DOHH2 (cell line): ENCODE measurements at regions not wholly inside any gene's neighbourhood (a gene's known extent, or its start where the extent isn't known, plus 50 kb on each side); places are given as distances from the start of the nearest gene placed in this dataset.

Experiments used
- H3F3A ChIP-seq: fragments of 200-600 bp; sonication (generic), shearing (Covaris generic); 2 replicates; pipeline ENCODE4 v1.6.0; 2016; ENCODE audit warnings: antibody characterized with exemption, mild to moderate bottlenecking; ENCODE audit not compliant: control insufficient read depth, insufficient read depth
- H3K27ac ChIP-seq: fragments of 200-600 bp; sonication (generic); 2 replicates; pipeline ENCODE4 v1.5.1; 2014; ENCODE audit warnings: low read depth, mild to moderate bottlenecking, low read length, moderate library complexity
- H3K27me3 ChIP-seq: fragments of 200-600 bp; sonication (generic); 2 replicates; pipeline ENCODE4 v1.6.1; 2014; ENCODE audit warnings: mild to moderate bottlenecking, low read length, mixed read lengths; ENCODE audit not compliant: control insufficient read depth
- H3K36me3 ChIP-seq: fragments of 200-600 bp; sonication (generic); 2 replicates; pipeline ENCODE4 v1.6.1; 2014; ENCODE audit warnings: mild to moderate bottlenecking, low read length, moderate library complexity, mixed read lengths; ENCODE audit not compliant: control insufficient read depth
- H3K4me1 ChIP-seq: fragments of 200-600 bp; sonication (generic); 2 replicates; pipeline ENCODE4 v1.6.1; 2014; ENCODE audit warnings: mild to moderate bottlenecking, low read length, mixed read lengths; ENCODE audit not compliant: control insufficient read depth
- H3K4me2 ChIP-seq: fragments of 200-600 bp; sonication (generic); 2 replicates; pipeline ENCODE4 v1.6.0; 2014; ENCODE audit warnings: mild to moderate bottlenecking, low read length, moderate library complexity
- H3K4me3 ChIP-seq: fragments of 200-600 bp; sonication (generic); 2 replicates; pipeline ENCODE4 v1.5.1; 2014; ENCODE audit warnings: mild to moderate bottlenecking, low read length, mixed read lengths
- H3K79me2 ChIP-seq: fragments of 200-600 bp; sonication (generic); 2 replicates; pipeline ENCODE4 v1.6.1; 2014; ENCODE audit warnings: mild to moderate bottlenecking, low read length, mixed read lengths; ENCODE audit not compliant: control insufficient read depth
- H3K9me2 ChIP-seq: fragments of 200-600 bp; sonication (generic); replicated peaks from 2 replicates; pipeline ENCODE4 v1.6.1; 2014; ENCODE audit warnings: mild to moderate bottlenecking, low read length, mixed read lengths; ENCODE audit not compliant: control insufficient read depth
- H3K9me3 ChIP-seq: fragments of 200-600 bp; sonication (generic); 2 replicates; pipeline ENCODE4 v1.6.1; 2014; ENCODE audit warnings: antibody characterized with exemption, low read length, mixed read lengths; ENCODE audit not compliant: control insufficient read depth, insufficient read depth
- H4K20me1 ChIP-seq: fragments of 200-600 bp; sonication (generic); 2 replicates; pipeline ENCODE4 v1.6.0; 2014; ENCODE audit warnings: low read depth, mild to moderate bottlenecking, antibody characterized with exemption, low read length, moderate library complexity; ENCODE audit not compliant: control insufficient read depth, insufficient read depth
- EZH2phosphoT487 ChIP-seq: fragments of 200-600 bp; sonication (generic); IDR thresholded peaks from 2 replicates; pipeline ENCODE4 v1.6.1; 2017; ENCODE audit warnings: borderline replicate concordance, mild to moderate bottlenecking, antibody characterized with exemption, low read length, moderate library complexity, mixed read lengths
- TF ChIP-seq, protein P1 (sequence below): fragments of 200-600 bp; sonication (generic); IDR thresholded peaks from one replicate; pipeline ENCODE4 v1.5.1; 2014; ENCODE audit warnings: antibody characterized with exemption, mild to moderate bottlenecking, low read depth, low read length; ENCODE audit not compliant: poor library complexity, severe bottlenecking

DNA sequence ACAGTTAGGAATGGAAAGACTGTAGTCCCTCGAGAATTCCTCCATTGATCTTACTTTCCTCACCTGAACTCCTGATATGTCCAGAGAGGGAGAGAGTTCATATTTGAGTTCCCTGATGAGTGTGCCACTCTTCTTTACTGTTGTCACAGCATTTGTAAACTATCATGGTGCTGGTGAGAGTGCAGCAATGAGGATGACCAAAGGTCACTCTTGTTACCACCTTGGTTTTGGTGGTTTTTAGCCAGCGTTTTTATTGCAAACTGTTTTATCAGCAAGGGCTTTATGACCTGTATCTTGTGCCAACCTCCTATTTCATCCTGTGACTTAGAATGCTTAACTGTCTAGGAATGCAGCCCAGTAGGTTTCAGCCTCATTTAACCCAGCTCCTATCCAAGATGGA, 1062.5 kb downstream of the BCL11A start:
- peaks cover 2% of the 10 kb centered on the region; the same call in 1 of the 2 replicates for H3K27me3 ChIP-seq
- H3K9me3 ChIP-seq, result peaks cover 3% of the 10 kb centered on the region; the same call in 1 of the 2 replicates
- no peaks in the 10 kb centered on the region for H3F3A ChIP-seq
- H3K9me2 ChIP-seq, result no peaks in the 10 kb centered on the region
- H3K27ac ChIP-seq, result no peak overlapping the region
- H4K20me1 ChIP-seq, result no peaks in the 10 kb centered on the region
- H3K36me3 ChIP-seq, result no peaks in the 10 kb centered on the region
- no peak overlapping the region for H3K4me3 ChIP-seq
- no peak overlapping the region for H3K4me2 ChIP-seq
- no peaks in the 10 kb centered on the region for H3K79me2 ChIP-seq
- TF ChIP-seq EZH2phosphoT487, result no peak
- TF ChIP-seq, protein P1, sequence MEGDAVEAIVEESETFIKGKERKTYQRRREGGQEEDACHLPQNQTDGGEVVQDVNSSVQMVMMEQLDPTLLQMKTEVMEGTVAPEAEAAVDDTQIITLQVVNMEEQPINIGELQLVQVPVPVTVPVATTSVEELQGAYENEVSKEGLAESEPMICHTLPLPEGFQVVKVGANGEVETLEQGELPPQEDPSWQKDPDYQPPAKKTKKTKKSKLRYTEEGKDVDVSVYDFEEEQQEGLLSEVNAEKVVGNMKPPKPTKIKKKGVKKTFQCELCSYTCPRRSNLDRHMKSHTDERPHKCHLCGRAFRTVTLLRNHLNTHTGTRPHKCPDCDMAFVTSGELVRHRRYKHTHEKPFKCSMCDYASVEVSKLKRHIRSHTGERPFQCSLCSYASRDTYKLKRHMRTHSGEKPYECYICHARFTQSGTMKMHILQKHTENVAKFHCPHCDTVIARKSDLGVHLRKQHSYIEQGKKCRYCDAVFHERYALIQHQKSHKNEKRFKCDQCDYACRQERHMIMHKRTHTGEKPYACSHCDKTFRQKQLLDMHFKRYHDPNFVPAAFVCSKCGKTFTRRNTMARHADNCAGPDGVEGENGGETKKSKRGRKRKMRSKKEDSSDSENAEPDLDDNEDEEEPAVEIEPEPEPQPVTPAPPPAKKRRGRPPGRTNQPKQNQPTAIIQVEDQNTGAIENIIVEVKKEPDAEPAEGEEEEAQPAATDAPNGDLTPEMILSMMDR, result no peak
- no peaks in the 10 kb centered on the region for H3K4me1 ChIP-seq

DNA sequence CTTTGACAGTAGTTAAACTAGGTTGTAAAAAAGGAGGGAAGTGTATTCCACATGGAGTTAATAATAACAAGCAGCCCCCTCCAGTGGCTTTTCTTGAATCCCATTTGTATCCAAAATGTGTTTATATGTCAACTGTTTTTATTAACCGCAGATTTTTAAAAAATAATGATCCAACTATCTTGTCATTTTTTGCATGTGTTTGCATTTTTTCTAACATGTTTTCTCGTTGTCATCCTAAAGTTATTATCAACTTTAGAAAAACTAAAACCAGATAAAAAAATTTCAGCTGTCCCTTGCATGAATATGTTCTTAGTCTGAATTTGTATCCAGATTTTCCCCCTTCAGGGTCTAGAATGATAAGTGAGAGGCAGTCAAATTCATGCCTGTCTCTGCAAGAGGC, 1063.3 kb downstream of the BCL11A start:
- no peak overlapping the region for H3K27ac ChIP-seq
- H3K79me2 ChIP-seq, result no peaks in the 10 kb centered on the region
- H3K9me3 ChIP-seq, result no peaks in the 10 kb centered on the region
- H3K4me3 ChIP-seq, result no peak overlapping the region
- H3K36me3 ChIP-seq, result no peaks in the 10 kb centered on the region
- H3K4me1 ChIP-seq, result no peaks in the 10 kb centered on the region
- H3F3A ChIP-seq, result no peaks in the 10 kb centered on the region
- TF ChIP-seq EZH2phosphoT487, result no peak
- TF ChIP-seq, protein P1, result no peak
- no peak overlapping the region for H3K4me2 ChIP-seq
- no peaks in the 10 kb centered on the region for H4K20me1 ChIP-seq
- H3K9me2 ChIP-seq, result no peaks in the 10 kb centered on the region
- H3K27me3 ChIP-seq, result peaks cover 3% of the 10 kb centered on the region

DNA sequence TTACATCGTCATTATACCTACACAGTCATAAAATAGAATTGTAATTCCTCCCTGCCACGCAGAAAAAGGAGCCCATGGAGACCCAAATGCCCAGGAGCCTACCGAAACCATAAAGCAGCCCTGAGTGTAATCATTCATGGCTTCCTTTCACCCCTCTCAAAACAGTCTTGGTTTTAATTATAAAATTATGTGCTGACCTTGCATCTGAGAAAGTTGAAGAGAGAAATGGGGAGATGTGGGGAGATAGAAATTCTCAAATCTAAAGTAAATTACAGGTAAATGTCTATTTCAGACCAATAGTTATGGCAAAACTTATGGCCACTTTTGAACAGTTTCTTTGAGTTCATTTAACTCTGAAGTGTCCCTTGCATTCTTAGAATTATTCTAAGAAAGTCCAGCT, 1068.8 kb downstream of the BCL11A start:
- H3K79me2 ChIP-seq, result no peaks in the 10 kb centered on the region
- no peaks in the 10 kb centered on the region for H3K9me3 ChIP-seq
- no peaks in the 10 kb centered on the region for H4K20me1 ChIP-seq
- no peaks in the 10 kb centered on the region for H3K9me2 ChIP-seq
- H3K4me1 ChIP-seq, result no peaks in the 10 kb centered on the region
- no peak overlapping the region for H3K27ac ChIP-seq
- no peaks in the 10 kb centered on the region for H3K36me3 ChIP-seq
- H3K4me2 ChIP-seq, result no peak overlapping the region
- TF ChIP-seq, protein P1, result no peak
- no peak for TF ChIP-seq EZH2phosphoT487
- peaks cover 5% of the 10 kb centered on the region for H3K27me3 ChIP-seq
- no peaks in the 10 kb centered on the region for H3F3A ChIP-seq
- no peak overlapping the region for H3K4me3 ChIP-seq

DNA sequence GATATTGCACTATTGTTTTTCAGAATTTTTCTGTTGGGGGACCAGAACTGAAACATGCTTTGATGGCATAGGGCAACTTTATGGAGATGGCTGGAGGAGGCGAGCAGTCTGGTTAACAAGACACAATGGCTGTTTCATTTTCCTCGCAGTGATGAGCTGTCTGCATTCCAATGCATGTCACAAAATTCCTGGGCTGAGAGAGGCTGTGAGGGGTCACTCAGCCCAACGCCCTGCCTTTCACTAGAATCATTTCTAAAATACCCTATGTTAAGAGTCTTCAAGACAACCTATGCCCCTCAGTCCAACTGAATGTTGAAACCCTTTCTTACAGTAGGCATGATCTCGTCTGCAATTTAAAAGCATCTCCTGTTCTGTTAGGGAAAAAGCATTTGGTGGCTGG, 1090.0 kb downstream of the BCL11A start:
- Histone ChIP-seq H3K27me3 (no peaks in the 10 kb centered on the region), H4K20me1 (no peaks in the 10 kb centered on the region), H3K4me1 (no peaks in the 10 kb centered on the region), H3K4me2 (no peak overlapping the region), H3K79me2 (no peaks in the 10 kb centered on the region), H3K9me2 (no peaks in the 10 kb centered on the region), H3F3A (no peaks in the 10 kb centered on the region), H3K4me3 (no peak overlapping the region), H3K27ac (no peak overlapping the region), H3K36me3 (no peaks in the 10 kb centered on the region), H3K9me3 (no peaks in the 10 kb centered on the region)
- TF ChIP-seq EZH2phosphoT487, result no peak
- TF ChIP-seq, protein P1, result no peak
